ENCODE measurements at regions not wholly inside any gene's neighbourhood (a gene's known extent, or its start where the extent isn't known, plus 50 kb on each side); places are given as distances from the start of the nearest gene placed in this dataset.

- TF ChIP-seq CTCF (IDR thresholded peaks at IDR 0.05 in 2 of 3, conservative IDR thresholded peaks at IDR 0.05 in 1 of 3; ENCODE audit: insufficient read depth in 2 of 3, low read depth in 1 of 3, low read length in 3 of 3) (no peak), MTA3 (IDR thresholded peaks at IDR 0.05; ENCODE audit: borderline replicate concordance) (no peak), POLR2AphosphoS5 (IDR thresholded peaks at IDR 0.05; ENCODE audit: control insufficient read depth, insufficient read depth, low read depth, low read length) (no peak), ZNF12 (CRISPR knock-in tag; IDR thresholded peaks at IDR 0.05) (no peak)
- TF ChIP-seq, protein P1, sequence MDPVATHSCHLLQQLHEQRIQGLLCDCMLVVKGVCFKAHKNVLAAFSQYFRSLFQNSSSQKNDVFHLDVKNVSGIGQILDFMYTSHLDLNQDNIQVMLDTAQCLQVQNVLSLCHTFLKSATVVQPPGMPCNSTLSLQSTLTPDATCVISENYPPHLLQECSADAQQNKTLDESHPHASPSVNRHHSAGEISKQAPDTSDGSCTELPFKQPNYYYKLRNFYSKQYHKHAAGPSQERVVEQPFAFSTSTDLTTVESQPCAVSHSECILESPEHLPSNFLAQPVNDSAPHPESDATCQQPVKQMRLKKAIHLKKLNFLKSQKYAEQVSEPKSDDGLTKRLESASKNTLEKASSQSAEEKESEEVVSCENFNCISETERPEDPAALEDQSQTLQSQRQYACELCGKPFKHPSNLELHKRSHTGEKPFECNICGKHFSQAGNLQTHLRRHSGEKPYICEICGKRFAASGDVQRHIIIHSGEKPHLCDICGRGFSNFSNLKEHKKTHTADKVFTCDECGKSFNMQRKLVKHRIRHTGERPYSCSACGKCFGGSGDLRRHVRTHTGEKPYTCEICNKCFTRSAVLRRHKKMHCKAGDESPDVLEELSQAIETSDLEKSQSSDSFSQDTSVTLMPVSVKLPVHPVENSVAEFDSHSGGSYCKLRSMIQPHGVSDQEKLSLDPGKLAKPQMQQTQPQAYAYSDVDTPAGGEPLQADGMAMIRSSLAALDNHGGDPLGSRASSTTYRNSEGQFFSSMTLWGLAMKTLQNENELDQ (CRISPR knock-in tag; IDR thresholded peaks at IDR 0.05; ENCODE audit: borderline replicate concordance): no peak
Observed at GRCh38 chr7:115429918-115430317, 508.0 kb downstream of the MDFIC start.
